K562 (cell line): ENCODE measurements at regions not wholly inside any gene's neighbourhood (a gene's known extent, or its start where the extent isn't known, plus 50 kb on each side); places are given as distances from the start of the nearest gene placed in this dataset.

ENCODE experiments used
- ATAC-seq: fragments of 200-7000 bp; cut with Tn5 transposase; 3 replicates; pipeline ENCODE4 v1.9.1; 2020; ENCODE audit warnings: moderate library complexity
- BruUV-seq: library from RNA; stranded (reverse); fragments of 400-500 nt; replicated peaks from 2 replicates; lab custom pipeline; 2021; lab: Mats Ljungman, UMichigan
- CTCF ChIA-PET: fragments of 300-600 bp; formaldehyde crosslinking; extraction: SDS; loops from one replicate; lab custom pipeline; 2021; ENCODE audit warnings: low intra/inter-chr PET ratio; lab: Yijun Ruan, JAX
- POLR2A ChIA-PET: fragments of 300-600, 350-650 bp; sonication (Branson Sonifier 250); formaldehyde crosslinking; extraction: SDS; loops from one replicate; lab custom pipeline; 2021; ENCODE audit warnings: antibody characterized with exemption, inconsistent platforms; lab: Yijun Ruan, JAX
- DNase-seq, 4 experiments: peaks; one replicate each; pipeline versions ENCODE4 v3.0.0 to v3.0.0-alpha.2; 2011 to 2018; ENCODE audit warnings: low spot score in 3 of 4, mixed read lengths in 3 of 4; ENCODE audit errors: extremely low read depth in 1 of 4
- FAIRE-seq: peaks from 2 replicates; lab custom pipeline; 2011; peaks lifted over from hg19 to GRCh38; lab: Jason Lieb, UNC
- H2AFZ ChIP-seq: 2 replicates; pipeline ENCODE4 v1.6.0; 2011; ENCODE audit warnings: low read depth, low read length, control low read depth, inconsistent platforms
- H3K27ac ChIP-seq: fragments of 200-600 bp; 3 replicates; pipeline ENCODE4 v1.8.0; 2011; ENCODE audit warnings: low read depth, mild to moderate bottlenecking, control low read depth, inconsistent platforms, low read length, moderate library complexity, mixed read lengths; ENCODE audit errors: extremely low read depth
- H3K27me3 ChIP-seq, 2 experiments: fragments of 300-600 bp in 1 of 2; 2 replicates in 1 of 2; 3 replicates in 1 of 2; pipeline versions ENCODE4 v1.6.0 to v1.8.0; 2011; ENCODE audit warnings: inconsistent platforms in 2 of 2, low read length in 2 of 2, mild to moderate bottlenecking in 1 of 2, mixed read lengths in 1 of 2, moderate library complexity in 1 of 2; ENCODE audit not compliant: control insufficient read depth in 2 of 2, insufficient read depth in 2 of 2
- H3K36me3 ChIP-seq: fragments of 300-600 bp; 3 replicates; pipeline ENCODE4 v1.8.0; 2011; ENCODE audit warnings: mild to moderate bottlenecking, low read length, inconsistent platforms; ENCODE audit not compliant: control insufficient read depth, insufficient read depth
- H3K4me1 ChIP-seq, 2 experiments: fragments of 200-600 bp in 1 of 2; replicated peaks in 1 of 2; 2 replicates in 1 of 2; 3 replicates in 1 of 2; pipeline versions ENCODE4 v1.5.1 to v1.8.0; 2011; ENCODE audit warnings: inconsistent platforms in 2 of 2, low read length in 2 of 2, mild to moderate bottlenecking in 1 of 2, mixed read lengths in 1 of 2, moderate library complexity in 1 of 2; ENCODE audit not compliant: control insufficient read depth in 2 of 2, insufficient read depth in 2 of 2
- H3K4me2 ChIP-seq: 2 replicates; pipeline ENCODE4 v1.6.1; 2011; ENCODE audit warnings: low read length, control low read depth, inconsistent platforms, mixed read lengths; ENCODE audit not compliant: insufficient read depth
- H3K4me3 ChIP-seq: fragments of 200-600 bp; sonication (generic), shearing (Covaris generic); 2 replicates; pipeline ENCODE4 v1.5.1; 2016; ENCODE audit warnings: control low read depth, inconsistent platforms
- H3K79me2 ChIP-seq: fragments of 200-600 bp; 3 replicates; pipeline ENCODE4 v1.8.0; 2011; ENCODE audit warnings: low read length, inconsistent platforms; ENCODE audit not compliant: control insufficient read depth, insufficient read depth
- H3K9ac ChIP-seq, 2 experiments: 2 replicates each; pipeline versions ENCODE4 v1.6.0 to v1.6.1; 2011; ENCODE audit warnings: low read depth in 2 of 2, low read length in 2 of 2, control low read depth in 1 of 2, inconsistent platforms in 1 of 2, mild to moderate bottlenecking in 1 of 2, mixed read lengths in 1 of 2; ENCODE audit not compliant: insufficient read depth in 1 of 2
- H3K9me1 ChIP-seq: one replicate; pipeline ENCODE4 v1.6.0; 2011; ENCODE audit warnings: inconsistent platforms, mild to moderate bottlenecking, low read length, moderate library complexity; ENCODE audit not compliant: control insufficient read depth, insufficient read depth
- H3K9me3 ChIP-seq: replicated peaks from 2 replicates; pipeline ENCODE4 v1.5.1; 2011; ENCODE audit warnings: low read depth, low read length, inconsistent platforms; ENCODE audit not compliant: control insufficient read depth, insufficient read depth
- H4K20me1 ChIP-seq: replicated peaks from 2 replicates; pipeline ENCODE4 v1.6.1; 2011; ENCODE audit warnings: low read length, inconsistent platforms, mixed read lengths; ENCODE audit not compliant: control insufficient read depth, insufficient read depth
- EGR1 ChIP-seq: fragments of 450-650 bp; conservative IDR thresholded peaks from 2 replicates; pipeline ENCODE4 v1.6.1; 2017; ENCODE audit warnings: mild to moderate bottlenecking
- NR4A1 ChIP-seq, 2 experiments: fragments of 250-450 bp in 1 of 2; fragments of 450-650 bp in 1 of 2; sonication (Bioruptor Pico) in 1 of 2; IDR thresholded peaks; 2 replicates each; pipeline versions ENCODE4 v1.4.0 to v1.6.1; 2016 to 2020; ENCODE audit warnings: mild to moderate bottlenecking in 2 of 2, missing compliant biosample characterization in 1 of 2, missing genetic modification characterization in 1 of 2, moderate library complexity in 1 of 2
- ZNF311 ChIP-seq: fragments of 250-450 bp; sonication (Bioruptor Pico); IDR thresholded peaks from 2 replicates; pipeline ENCODE4 v1.4.0; 2020; ENCODE audit warnings: mild to moderate bottlenecking, moderate library complexity
- ZNF583 ChIP-seq: fragments of 250-450 bp; sonication (Bioruptor Pico); IDR thresholded peaks from 2 replicates; pipeline ENCODE4 v1.4.0; 2020
- WGBS: fragments of 100-300 bp; shearing (Covaris generic); methylation state at CpG from one replicate; pipeline ENCODE4 v1.1.6; 2016; ENCODE audit warnings: low coverage, mixed read lengths; ENCODE audit not compliant: insufficient coverage; ENCODE audit errors: missing lambda C conversion rate; 5-methylcytosine and 5-hydroxymethylcytosine counted together
- in situ Hi-C: fragments of 300-500 bp; cut with MboI; formaldehyde crosslinking; loops from 4 replicates; pipeline ENCODE4 v1.15.0; 2018; ENCODE audit warnings: inconsistent platforms, mixed read lengths
- intact Hi-C: fragments of 100-400 bp; cut with micrococcal nuclease; formaldehyde crosslinking; loops from 2 replicates; pipeline ENCODE4 v1.14.2; 2022
- TF ChIP-seq, protein P1 (sequence below): sonication (generic); formaldehyde crosslinking; IDR thresholded peaks from 2 replicates; pipeline ENCODE4 v1.8.0; 2022; ENCODE audit warnings: missing genetic modification reagents, mild to moderate bottlenecking, borderline replicate concordance
- TF ChIP-seq, protein P2 (sequence below): fragments of 250-450 bp; sonication (Bioruptor Pico); IDR thresholded peaks from 2 replicates; pipeline ENCODE4 v1.9.0; 2021; ENCODE audit warnings: mild to moderate bottlenecking, inconsistent platforms
- TF ChIP-seq, protein P3 (sequence below): sonication (generic); formaldehyde crosslinking; IDR thresholded peaks from 2 replicates; pipeline ENCODE4 v1.8.1; 2023; ENCODE audit warnings: mild to moderate bottlenecking, missing genetic modification reagents

DNA sequence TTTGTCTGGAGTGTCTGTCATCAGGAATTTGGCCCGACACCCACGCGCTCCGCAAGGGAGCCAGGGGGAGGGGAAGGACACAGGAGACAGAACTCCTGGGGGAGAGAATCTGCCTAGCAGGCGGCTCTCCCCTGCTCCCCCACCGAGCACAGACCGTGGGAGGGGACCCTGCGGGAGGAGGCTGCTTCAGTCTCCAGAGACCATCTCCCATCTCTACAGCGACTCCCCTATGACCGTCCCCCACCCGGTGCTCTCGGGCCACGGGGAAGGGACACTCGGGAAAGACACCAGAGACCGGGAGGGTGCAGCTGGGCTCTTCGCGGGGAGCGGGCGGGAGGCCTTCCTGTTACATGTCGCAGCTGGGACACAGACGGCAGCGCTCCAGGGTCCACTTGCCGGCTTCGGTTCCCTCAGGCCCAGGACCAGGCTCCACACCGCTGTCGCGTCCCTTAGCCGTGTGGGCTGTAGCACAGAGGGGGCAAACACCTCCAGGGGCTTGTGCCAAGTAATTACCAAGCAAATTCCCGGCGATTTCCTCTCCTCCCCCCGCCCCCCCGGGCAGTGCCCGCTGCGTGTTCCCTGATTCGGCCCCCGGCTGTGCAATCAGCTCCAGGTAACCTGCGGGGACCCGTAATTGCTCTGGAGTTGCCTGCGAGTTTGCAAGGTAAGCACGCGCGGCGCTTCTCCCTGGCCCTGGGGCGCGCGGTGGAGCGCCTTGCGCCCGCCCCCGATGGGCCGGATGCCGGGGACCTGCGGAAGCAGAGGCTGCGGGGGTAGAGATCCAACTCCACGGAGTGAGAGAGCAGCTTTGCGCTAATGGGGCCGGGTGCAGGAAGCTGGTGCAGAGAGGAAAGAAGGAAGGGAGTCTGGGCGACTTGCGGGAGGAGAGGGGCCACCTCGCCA is 155.1 kb upstream of the CADM1 start:
- ChIA-PET CTCF (no interaction called here), POLR2A (interaction anchor here (0.6 kb wide), 3 partner anchors 38 to 606 kb away, joined by 3 to 4 read pairs (median 3); no protein-coding TSS in a partner anchor)
- no peaks in the 10 kb centered on the region for H3K9me1 ChIP-seq
- FAIRE-seq (no peak), ATAC-seq (no peak), DNase-seq (no peak)
- H3K4me3 ChIP-seq, result no peak overlapping the region
- no peaks in the 10 kb centered on the region for H3K36me3 ChIP-seq
- H3K27me3 ChIP-seq, result peaks cover 10 to 22% of the 10 kb centered on the region in 2 experiments; a peak in 3 of 5 replicates
- no peaks in the 10 kb centered on the region for H3K79me2 ChIP-seq
- H3K4me1 ChIP-seq, result peaks cover 0 to 6% of the 10 kb centered on the region in 2 experiments; a peak in 2 of 5 replicates
- H3K27ac ChIP-seq, result no peak overlapping the region
- in situ Hi-C loops, result no loop called here
- H3K4me2 ChIP-seq, result no peak overlapping the region
- intact Hi-C loops, result no loop called here
- H3K9me3 ChIP-seq, result no peaks in the 10 kb centered on the region
- no peak overlapping the region for H2AFZ ChIP-seq
- no peak overlapping the region; a peak in 1 of 4 replicates for H3K9ac ChIP-seq
- under 1% methylated on average over 38 of the region's 60 CpGs for WGBS
- H4K20me1 ChIP-seq, result peaks cover 3% of the 10 kb centered on the region; the same call in 1 of the 2 replicates
- TF ChIP-seq EGR1, result peak; percentile 36; the same call in 1 of the 2 replicates
- TF ChIP-seq, protein P1, sequence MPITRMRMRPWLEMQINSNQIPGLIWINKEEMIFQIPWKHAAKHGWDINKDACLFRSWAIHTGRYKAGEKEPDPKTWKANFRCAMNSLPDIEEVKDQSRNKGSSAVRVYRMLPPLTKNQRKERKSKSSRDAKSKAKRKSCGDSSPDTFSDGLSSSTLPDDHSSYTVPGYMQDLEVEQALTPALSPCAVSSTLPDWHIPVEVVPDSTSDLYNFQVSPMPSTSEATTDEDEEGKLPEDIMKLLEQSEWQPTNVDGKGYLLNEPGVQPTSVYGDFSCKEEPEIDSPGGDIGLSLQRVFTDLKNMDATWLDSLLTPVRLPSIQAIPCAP (CRISPR knock-in tag), result no peak
- BruUV-seq, result no TSS peak

DNA sequence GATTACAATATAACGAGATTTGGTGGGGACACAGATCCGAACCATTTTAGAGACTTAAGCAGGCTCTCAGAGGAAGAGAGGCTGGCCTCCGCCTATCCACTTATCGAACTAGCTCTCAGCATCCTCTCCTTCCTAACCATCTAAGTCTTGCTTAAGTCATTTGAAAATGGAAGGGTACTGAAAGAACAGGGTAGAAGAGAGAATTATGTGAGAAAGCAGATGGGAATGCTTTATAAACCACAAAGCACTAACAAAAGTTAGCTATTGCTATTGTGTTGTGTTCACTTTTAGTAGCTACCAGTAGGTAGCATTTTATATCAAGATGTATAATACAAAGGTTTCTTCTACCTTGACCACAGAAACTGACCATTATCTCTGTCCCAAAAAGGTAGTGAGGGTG is 153.4 kb upstream of the CADM1 start:
- Histone ChIP-seq H3K4me3 (no peak overlapping the region), H4K20me1 (peaks cover 3% of the 10 kb centered on the region; the same call in 1 of the 2 replicates), H3K9ac (no peak overlapping the region), H3K27ac (no peak overlapping the region), H2AFZ (no peak overlapping the region), H3K9me3 (no peaks in the 10 kb centered on the region), H3K4me1 (peaks cover 0 to 6% of the 10 kb centered on the region in 2 experiments; a peak in 2 of 5 replicates), H3K4me2 (no peak overlapping the region), H3K27me3 (peaks cover 10 to 31% of the 10 kb centered on the region in 2 experiments; a peak in 3 of 5 replicates), H3K79me2 (no peaks in the 10 kb centered on the region), H3K9me1 (no peaks in the 10 kb centered on the region), H3K36me3 (no peaks in the 10 kb centered on the region)
- intact Hi-C loops (no loop called here), in situ Hi-C loops (no loop called here)
- no peak for FAIRE-seq
- no peak for ATAC-seq
- no TSS peak for BruUV-seq
- 0% methylated on average over 4 of the region's 4 CpGs for WGBS
- no peak for DNase-seq
- ChIA-PET POLR2A (no interaction called here), CTCF (no interaction called here)
- TF ChIP-seq NR4A1 (CRISPR knock-in tag; IDR thresholded peaks at IDR 0.05), result no peak
- TF ChIP-seq NR4A1 (tag; IDR thresholded peaks at IDR 0.05), result no peak
- TF ChIP-seq, protein P2, sequence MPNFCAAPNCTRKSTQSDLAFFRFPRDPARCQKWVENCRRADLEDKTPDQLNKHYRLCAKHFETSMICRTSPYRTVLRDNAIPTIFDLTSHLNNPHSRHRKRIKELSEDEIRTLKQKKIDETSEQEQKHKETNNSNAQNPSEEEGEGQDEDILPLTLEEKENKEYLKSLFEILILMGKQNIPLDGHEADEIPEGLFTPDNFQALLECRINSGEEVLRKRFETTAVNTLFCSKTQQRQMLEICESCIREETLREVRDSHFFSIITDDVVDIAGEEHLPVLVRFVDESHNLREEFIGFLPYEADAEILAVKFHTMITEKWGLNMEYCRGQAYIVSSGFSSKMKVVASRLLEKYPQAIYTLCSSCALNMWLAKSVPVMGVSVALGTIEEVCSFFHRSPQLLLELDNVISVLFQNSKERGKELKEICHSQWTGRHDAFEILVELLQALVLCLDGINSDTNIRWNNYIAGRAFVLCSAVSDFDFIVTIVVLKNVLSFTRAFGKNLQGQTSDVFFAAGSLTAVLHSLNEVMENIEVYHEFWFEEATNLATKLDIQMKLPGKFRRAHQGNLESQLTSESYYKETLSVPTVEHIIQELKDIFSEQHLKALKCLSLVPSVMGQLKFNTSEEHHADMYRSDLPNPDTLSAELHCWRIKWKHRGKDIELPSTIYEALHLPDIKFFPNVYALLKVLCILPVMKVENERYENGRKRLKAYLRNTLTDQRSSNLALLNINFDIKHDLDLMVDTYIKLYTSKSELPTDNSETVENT (CRISPR knock-in tag), result no peak
- TF ChIP-seq, protein P3, sequence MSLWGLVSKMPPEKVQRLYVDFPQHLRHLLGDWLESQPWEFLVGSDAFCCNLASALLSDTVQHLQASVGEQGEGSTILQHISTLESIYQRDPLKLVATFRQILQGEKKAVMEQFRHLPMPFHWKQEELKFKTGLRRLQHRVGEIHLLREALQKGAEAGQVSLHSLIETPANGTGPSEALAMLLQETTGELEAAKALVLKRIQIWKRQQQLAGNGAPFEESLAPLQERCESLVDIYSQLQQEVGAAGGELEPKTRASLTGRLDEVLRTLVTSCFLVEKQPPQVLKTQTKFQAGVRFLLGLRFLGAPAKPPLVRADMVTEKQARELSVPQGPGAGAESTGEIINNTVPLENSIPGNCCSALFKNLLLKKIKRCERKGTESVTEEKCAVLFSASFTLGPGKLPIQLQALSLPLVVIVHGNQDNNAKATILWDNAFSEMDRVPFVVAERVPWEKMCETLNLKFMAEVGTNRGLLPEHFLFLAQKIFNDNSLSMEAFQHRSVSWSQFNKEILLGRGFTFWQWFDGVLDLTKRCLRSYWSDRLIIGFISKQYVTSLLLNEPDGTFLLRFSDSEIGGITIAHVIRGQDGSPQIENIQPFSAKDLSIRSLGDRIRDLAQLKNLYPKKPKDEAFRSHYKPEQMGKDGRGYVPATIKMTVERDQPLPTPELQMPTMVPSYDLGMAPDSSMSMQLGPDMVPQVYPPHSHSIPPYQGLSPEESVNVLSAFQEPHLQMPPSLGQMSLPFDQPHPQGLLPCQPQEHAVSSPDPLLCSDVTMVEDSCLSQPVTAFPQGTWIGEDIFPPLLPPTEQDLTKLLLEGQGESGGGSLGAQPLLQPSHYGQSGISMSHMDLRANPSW (CRISPR knock-in tag), result no peak
- TF ChIP-seq ZNF583 (CRISPR knock-in tag), result no peak
- TF ChIP-seq ZNF311 (CRISPR knock-in tag), result no peak
